ENCODE measurements at regions not wholly inside any gene's neighbourhood (a gene's known extent, or its start where the extent isn't known, plus 50 kb on each side); places are given as distances from the start of the nearest gene placed in this dataset.

DNA sequence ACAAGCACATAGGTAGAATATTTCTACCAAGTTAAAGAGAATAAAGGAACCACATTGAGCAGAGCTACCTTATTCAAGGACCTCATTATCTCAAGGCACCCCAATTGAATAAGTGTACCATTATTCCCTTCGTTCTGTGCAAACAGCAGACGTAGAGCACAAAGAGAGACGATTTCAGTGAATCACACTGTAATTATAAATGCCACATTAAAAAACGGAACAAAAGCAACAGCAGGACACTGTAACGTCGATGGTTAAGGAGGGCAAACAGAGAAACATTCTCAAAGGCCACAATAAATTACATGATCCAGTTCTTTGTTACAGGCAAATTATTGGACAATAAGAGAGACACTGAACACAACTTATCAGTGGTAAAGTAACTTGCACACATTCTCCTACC lies 644.1 kb upstream of the TENM3 start:
- no peak for DNase-seq (ENCODE audit: low read depth in 1 of 2, low spot score in 1 of 2)

DNA sequence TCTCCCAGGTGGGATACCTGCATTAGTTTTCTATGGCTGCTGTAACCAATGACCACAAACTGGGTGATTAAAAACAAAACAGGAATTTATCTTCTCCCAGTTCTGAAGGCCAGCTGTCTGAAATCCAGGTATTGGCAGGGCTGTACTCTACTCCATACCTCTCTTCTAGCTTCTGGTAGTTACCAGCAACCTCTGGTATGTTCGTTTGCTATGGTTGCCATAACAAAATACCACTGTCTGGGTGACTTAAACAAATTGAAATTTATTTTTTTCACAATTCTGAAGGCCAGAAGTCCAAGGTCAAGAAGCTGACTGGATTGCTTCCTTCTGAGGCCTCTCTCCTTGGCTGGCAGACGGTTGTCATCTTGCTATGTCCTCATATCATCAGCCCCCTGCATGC lies 642.1 kb upstream of the TENM3 start:
- no peak for DNase-seq (ENCODE audit: low read depth in 1 of 2, low spot score in 1 of 2)

DNA sequence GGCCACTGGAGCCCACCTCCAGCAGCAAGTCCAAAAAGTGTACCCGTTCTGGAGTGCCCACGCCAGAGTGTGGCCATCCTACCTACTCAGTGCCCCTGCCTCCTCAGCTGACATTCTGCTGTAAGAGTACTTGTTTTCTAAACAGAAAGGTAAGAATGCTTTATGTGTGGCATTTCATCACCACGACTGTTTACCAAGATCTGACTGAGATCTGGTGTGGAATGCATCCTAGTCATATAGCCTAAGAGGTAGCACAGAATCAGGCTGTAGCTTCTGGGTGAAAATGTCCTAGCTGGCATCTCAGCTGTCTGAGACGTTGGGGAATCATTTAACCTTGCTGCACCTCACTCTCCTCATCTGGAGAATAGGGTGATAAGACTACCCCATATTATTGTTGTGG lies 638.7 kb upstream of the TENM3 start:
- no peak for DNase-seq (ENCODE audit: low read depth in 1 of 2, low spot score in 1 of 2)

GRCh38 chr4:181606300-181606699 lies 636.9 kb upstream of the TENM3 start:
- no peak for DNase-seq (ENCODE audit: low read depth in 1 of 2, low spot score in 1 of 2)

GRCh38 chr4:181608181-181608580 lies 635.0 kb upstream of the TENM3 start:
- no peak for DNase-seq (ENCODE audit: low read depth in 1 of 2, low spot score in 1 of 2)

- DNase-seq (ENCODE audit: low read depth in 1 of 2, low spot score in 1 of 2), result no peak
These were observed 632.0 kb upstream of the TENM3 start for GRCh38 chr4:181611033-181611711.

DNA sequence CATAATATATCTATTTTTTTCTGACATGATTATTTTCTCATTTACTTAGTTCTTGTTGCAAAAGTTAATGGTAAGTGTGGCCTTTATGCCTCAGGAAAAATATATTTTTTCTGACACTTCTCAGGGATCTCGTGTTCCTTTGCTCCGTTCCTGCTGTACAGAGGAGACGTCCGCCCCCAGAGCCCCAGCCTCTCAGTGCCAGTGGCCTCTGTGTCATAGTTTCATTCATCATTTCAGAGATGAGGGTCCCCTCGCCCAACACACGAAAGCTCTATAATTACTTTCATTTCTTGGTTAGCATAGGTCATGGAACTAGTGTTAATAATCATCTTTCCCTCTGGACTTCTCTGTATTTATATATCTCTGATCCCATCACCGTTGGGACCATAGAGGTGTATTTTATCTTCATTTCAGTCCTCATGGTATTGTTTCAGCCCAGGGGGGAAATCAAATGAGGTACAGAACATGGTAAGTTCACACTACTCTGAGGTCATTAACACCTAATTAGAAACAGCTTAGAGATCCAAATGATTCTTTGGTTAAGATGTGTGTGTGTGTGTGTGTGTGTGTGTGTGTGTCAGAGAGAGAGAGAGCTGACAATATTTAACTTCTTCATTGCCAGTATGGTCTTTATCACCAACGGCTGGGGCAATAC lies 631.1 kb upstream of the TENM3 start:
- no peak for DNase-seq (ENCODE audit: low read depth in 1 of 2, low spot score in 1 of 2)

- DNase-seq (ENCODE audit: low read depth in 1 of 2, low spot score in 1 of 2), result no peak
These were observed 630.0 kb upstream of the TENM3 start for GRCh38 chr4:181613200-181613599.

- DNase-seq (ENCODE audit: low read depth in 1 of 2, low spot score in 1 of 2), result no peak
These were observed 625.1 kb upstream of the TENM3 start for GRCh38 chr4:181618038-181618618.

DNA sequence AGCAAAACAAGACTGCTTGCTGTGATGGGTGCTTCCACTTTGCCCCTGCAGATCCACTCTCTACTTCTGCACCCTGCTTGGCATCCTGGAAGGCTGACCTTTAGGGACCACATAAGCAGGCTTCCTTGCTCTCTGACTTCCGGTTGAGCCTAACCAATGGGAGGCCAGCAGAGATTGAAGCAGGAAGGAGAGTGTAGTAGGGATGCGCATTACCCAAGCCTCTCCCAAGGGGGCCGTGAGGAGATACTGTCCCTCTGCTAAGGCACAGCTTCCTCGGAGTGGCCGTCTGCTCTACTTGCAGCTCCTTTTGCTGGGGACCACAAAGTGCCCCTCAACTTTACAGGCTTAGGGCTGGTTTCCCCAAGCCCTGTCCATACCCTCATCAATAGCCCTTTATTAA lies 624.3 kb upstream of the TENM3 start:
- no peak for DNase-seq (ENCODE audit: low read depth in 1 of 2, low spot score in 1 of 2)

DNA sequence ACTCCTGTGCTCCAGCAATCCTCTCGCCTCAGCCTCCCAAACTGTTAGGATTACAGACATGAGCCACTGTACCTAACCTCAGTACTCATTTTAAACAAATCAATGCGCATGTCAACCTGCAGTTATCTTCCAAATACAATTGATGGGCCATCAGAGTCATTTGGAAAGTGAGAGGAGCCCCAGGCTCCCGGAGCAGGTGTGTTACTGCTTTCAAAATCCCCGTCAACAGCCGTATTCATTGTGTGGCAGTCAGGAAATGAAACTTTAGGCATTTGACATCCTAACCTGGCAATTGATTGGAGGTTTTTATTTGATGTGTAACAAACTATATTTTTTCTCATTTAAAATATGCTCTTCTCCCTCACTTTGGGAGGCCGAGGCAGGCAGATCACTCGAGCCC lies 623.6 kb upstream of the TENM3 start:
- no peak for DNase-seq (ENCODE audit: low read depth in 1 of 2, low spot score in 1 of 2)

DNA sequence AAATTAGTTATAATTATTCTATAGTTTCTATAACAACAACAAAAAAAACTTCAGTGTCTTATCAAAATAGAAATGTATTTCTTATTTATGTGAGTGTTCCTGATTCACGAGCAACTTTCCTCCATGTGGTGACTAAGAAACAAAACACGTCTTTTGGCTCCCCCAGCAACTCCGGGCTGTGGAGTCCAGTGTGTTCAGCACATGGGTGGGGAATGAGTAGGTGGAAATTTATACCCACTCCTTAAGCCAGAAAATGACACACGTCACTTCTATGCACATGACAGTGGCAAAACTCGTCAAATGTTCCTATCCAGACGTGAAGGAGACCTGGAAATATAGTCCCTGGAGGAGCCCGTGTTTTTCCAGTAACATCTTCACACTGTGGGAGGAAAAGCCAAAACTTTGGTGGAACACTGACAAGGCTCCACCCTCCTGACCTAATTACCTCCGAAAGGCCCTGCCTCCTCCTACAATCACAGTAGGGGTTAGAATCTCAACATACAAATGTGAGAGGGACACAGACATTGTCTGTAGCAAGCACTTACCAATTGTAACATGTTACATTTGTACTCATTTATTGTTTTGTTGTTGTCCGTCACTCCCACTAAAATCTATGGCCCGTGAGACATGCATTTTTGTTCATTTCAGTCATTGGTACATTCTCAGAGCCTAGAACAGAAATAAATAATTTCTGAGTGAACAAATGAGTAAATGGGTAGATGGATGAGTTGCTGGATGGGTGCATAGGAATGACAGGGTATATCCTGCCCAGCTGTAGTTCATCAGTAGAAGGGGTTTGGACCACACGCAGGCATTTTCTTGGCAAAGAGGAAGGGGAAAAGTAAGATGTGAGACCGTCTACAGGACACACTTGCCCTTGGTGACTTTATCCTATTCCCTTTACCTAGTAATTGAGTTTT lies 605.8 kb upstream of the TENM3 start:
- no peak for DNase-seq (ENCODE audit: low read depth in 1 of 2, low spot score in 1 of 2)

GRCh38 chr4:181643466-181643865 lies 599.7 kb upstream of the TENM3 start:
- no peak for DNase-seq (ENCODE audit: low read depth in 1 of 2, low spot score in 1 of 2)

DNA sequence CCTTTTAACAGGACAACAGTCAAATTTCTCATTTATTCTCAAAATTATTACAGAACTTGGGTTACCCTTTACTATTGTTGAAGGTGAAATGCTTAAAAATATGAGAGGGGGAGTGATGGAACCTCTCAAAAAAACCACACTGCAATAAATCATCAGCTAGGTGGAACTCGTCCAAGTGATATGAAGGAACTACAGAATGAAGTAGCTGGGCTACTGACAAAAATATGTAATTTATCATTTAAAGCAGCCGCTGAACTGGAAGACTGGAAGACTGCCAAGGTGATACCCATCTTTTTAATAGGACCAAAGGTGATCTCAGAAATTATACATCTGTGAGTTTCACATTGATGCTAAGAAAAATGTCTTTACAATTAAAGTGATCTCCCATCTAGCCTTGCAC lies 597.7 kb upstream of the TENM3 start:
- no peak for DNase-seq (ENCODE audit: low read depth in 1 of 2, low spot score in 1 of 2)

DNA sequence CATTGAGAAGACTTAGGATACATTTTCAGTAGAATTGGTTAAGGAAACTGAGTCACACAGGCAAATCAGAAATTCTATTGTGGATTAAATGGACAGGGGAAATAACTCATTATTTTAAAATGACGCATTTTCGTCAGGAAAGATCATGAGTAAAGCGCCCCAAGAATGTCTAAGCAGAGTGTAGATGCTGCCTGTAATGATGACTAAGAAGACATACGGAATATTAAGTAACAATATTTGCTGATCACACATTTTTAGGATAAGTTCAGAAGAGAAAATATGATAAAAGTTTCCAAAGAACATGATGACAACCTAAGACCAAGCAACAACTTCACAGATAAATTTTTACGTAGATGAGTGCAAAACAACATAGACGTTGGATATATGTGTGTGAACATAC lies 596.3 kb upstream of the TENM3 start:
- DNase-seq (ENCODE audit: low read depth in 1 of 2, low spot score in 1 of 2), result no peak

GRCh38 chr4:181647396-181648147 lies 595.6 kb upstream of the TENM3 start:
- no peak for DNase-seq (ENCODE audit: low read depth in 1 of 2, low spot score in 1 of 2)

DNA sequence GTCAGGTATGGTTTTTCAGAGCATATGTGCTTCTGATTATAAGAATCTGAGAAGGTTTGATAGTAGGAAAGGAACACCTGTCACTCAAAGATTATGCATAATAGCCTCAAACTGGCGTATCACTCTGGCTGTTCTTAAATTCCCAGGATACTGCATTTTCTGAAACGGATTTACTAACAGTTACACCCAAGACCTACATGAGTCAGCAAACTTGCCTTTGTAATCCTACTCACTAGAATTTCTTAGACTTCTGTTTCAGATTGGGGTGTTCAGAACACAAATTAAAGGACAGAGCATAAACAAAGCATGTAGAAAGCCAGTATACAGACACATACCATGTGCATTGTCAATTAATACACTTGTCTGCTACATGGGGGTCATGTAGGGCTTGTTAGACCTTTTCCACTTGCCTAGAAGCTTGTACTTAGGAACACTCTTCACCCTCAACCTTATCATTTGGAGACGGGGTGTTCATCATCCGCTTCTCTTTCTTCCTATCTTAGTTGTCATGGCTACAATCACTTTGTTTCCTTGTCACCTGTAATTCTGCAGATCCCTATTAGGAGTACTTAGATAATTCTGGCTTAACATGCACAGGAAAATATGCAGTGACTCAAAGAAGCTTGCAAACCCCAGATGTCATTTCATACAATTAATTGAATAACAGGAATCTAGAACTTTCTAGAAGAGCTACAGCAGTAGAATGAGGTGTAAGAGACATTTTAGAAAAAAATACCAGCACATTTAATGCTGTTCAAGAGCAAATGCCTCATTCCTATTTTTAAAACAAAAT lies 593.0 kb upstream of the TENM3 start:
- DNase-seq (ENCODE audit: low read depth in 1 of 2, low spot score in 1 of 2), result no peak

DNA sequence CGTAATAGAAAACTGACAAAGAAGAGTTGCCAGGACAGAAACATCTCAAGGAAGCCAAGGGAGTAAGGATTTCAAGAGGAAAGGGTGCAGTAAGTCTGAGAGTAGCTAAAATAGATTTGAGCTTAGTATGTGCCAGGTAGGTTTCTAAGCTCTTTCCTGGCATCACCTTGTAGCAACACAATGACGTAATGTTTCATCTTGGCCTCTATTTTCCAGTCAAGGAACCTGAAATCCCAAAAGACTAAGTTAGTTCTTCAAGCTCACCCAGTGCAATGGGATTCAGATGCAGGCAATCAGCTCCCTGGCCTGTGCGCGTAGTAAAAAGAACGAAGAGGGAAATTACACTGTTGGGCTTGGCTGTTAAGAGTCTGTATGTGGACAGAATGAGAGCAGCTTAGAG lies 586.5 kb upstream of the TENM3 start:
- DNase-seq (ENCODE audit: low read depth in 1 of 2, low spot score in 1 of 2), result no peak

- DNase-seq (ENCODE audit: low read depth in 1 of 2, low spot score in 1 of 2), result no peak
These were observed 584.0 kb upstream of the TENM3 start for GRCh38 chr4:181659202-181659601.

GRCh38 chr4:181659876-181660275 lies 583.3 kb upstream of the TENM3 start:
- DNase-seq (ENCODE audit: low read depth in 1 of 2, low spot score in 1 of 2), result no peak
